Panc1 (cell line): ENCODE measurements at regions not wholly inside any gene's neighbourhood (a gene's known extent, or its start where the extent isn't known, plus 50 kb on each side); places are given as distances from the start of the nearest gene placed in this dataset.

Experiments used
- ATAC-seq: fragments of 200-7000 bp; cut with Tn5 transposase; 2 replicates; pipeline ENCODE4 v1.9.1; 2020; ENCODE audit warnings: mild to moderate bottlenecking, moderate library complexity
- BruUV-seq: library from RNA; stranded (reverse); fragments of 400-500 nt; replicated peaks from 2 replicates; lab custom pipeline; 2021; lab: Mats Ljungman, UMichigan
- CTCF ChIA-PET: fragments of 300-600 bp; sonication (Branson Sonifier 250); formaldehyde crosslinking; loops from one replicate; lab custom pipeline; 2022; ENCODE audit warnings: antibody characterized with exemption; lab: Charles Lee
- POLR2A ChIA-PET: fragments of 300-600 bp; sonication (Branson Sonifier 250); formaldehyde crosslinking; loops from one replicate; lab custom pipeline; 2022; ENCODE audit warnings: antibody characterized with exemption; lab: Charles Lee
- DNase-seq: peaks from one replicate; pipeline ENCODE4 v3.0.0-alpha.2; 2010; ENCODE audit warnings: low read depth, low spot score
- H3K27ac ChIP-seq: 2 replicates; pipeline ENCODE4 v1.5.1; 2011; ENCODE audit warnings: mild to moderate bottlenecking, low read length, inconsistent platforms
- H3K27me3 ChIP-seq: fragments of 200-500 bp; sonication (Bioruptor generic); 2 replicates; pipeline ENCODE4 v1.6.0; 2014; ENCODE audit warnings: low read length, inconsistent platforms; ENCODE audit not compliant: control insufficient read depth, insufficient read depth
- H3K36me3 ChIP-seq: fragments of 200-500 bp; sonication (Bioruptor generic); 2 replicates; pipeline ENCODE4 v1.5.1; 2014; ENCODE audit warnings: inconsistent platforms, mild to moderate bottlenecking, low read length, moderate library complexity; ENCODE audit not compliant: control insufficient read depth, insufficient read depth
- H3K4me1 ChIP-seq: 2 replicates; pipeline ENCODE4 v1.5.1; 2011; ENCODE audit warnings: inconsistent platforms, mild to moderate bottlenecking, low read length, moderate library complexity; ENCODE audit not compliant: control insufficient read depth, insufficient read depth
- H3K4me3 ChIP-seq, 2 experiments: 2 replicates each; pipeline ENCODE4 v1.5.1; 2011 to 2012; ENCODE audit warnings: low read depth in 2 of 2, low read length in 2 of 2, mild to moderate bottlenecking in 2 of 2, inconsistent platforms in 1 of 2, moderate library complexity in 1 of 2
- H3K9me3 ChIP-seq: fragments of 200-500 bp; sonication (Bioruptor generic); 2 replicates; pipeline ENCODE4 v1.5.1; 2014; ENCODE audit warnings: low read depth, mild to moderate bottlenecking, inconsistent platforms, low read length, moderate library complexity; ENCODE audit not compliant: control insufficient read depth, insufficient read depth
- POLR2AphosphoS5 ChIP-seq: IDR thresholded peaks from 2 replicates; pipeline ENCODE4 v1.6.1; 2012; ENCODE audit warnings: mild to moderate bottlenecking, low read depth, low read length, moderate library complexity
- REST ChIP-seq, 2 experiments: IDR thresholded peaks; 2 replicates each; pipeline ENCODE4 v1.6.1; 2011 to 2012; ENCODE audit warnings: low read depth in 2 of 2, control low read depth in 1 of 2, low read length in 1 of 2, mild to moderate bottlenecking in 1 of 2, moderate library complexity in 1 of 2; ENCODE audit not compliant: insufficient read depth in 1 of 2
- SIN3A ChIP-seq: IDR thresholded peaks from 2 replicates; pipeline ENCODE4 v1.6.1; 2012; ENCODE audit warnings: low read depth, mild to moderate bottlenecking, low read length, moderate library complexity, borderline replicate concordance; ENCODE audit not compliant: insufficient read depth
- TCF7L2 ChIP-seq: IDR thresholded peaks from 2 replicates; pipeline ENCODE4 v1.6.1; 2011; ENCODE audit warnings: mild to moderate bottlenecking, low read depth, low read length, inconsistent platforms
- in situ Hi-C: cut with HindIII; loops from 2 replicates; pipeline ENCODE4 v1.10.0; 2016; ENCODE audit warnings: low sequenced_read_pairs, low pct_unique_long_range_greater_than_20kb
- intact Hi-C: fragments of 100-400 bp; cut with micrococcal nuclease; formaldehyde crosslinking; loops from one replicate; pipeline ENCODE4 v1.10.0; 2022; ENCODE audit not compliant: unreplicated experiment
- TF ChIP-seq, protein P1 (sequence below): fragments of 450-650 bp; IDR thresholded peaks from 2 replicates; pipeline ENCODE4 v1.5.1; 2017; ENCODE audit warnings: mild to moderate bottlenecking

GRCh38 chr3:178072391-178073305 is 463.6 kb upstream of the KCNMB2 start:
- Histone ChIP-seq H3K4me1 (no peaks in the 10 kb centered on the region), H3K27ac (no peak overlapping the region), H3K27me3 (no peaks in the 10 kb centered on the region), H3K36me3 (no peaks in the 10 kb centered on the region), H3K4me3 (no peak overlapping the region), H3K9me3 (no peaks in the 10 kb centered on the region)
- ChIA-PET CTCF (no interaction called here), POLR2A (no interaction called here)
- DNase-seq = no peak
- in situ Hi-C loops (no loop called here), intact Hi-C loops (no loop called here)
- no TSS peak for BruUV-seq
- TF ChIP-seq POLR2AphosphoS5 = no peak
- TF ChIP-seq REST (IDR thresholded peaks at IDR 0.05; ENCODE audit: insufficient read depth in 1 of 2, low read depth in 2 of 2, low read length in 1 of 2) = no peak
- no peak for TF ChIP-seq SIN3A
- TF ChIP-seq, protein P1, sequence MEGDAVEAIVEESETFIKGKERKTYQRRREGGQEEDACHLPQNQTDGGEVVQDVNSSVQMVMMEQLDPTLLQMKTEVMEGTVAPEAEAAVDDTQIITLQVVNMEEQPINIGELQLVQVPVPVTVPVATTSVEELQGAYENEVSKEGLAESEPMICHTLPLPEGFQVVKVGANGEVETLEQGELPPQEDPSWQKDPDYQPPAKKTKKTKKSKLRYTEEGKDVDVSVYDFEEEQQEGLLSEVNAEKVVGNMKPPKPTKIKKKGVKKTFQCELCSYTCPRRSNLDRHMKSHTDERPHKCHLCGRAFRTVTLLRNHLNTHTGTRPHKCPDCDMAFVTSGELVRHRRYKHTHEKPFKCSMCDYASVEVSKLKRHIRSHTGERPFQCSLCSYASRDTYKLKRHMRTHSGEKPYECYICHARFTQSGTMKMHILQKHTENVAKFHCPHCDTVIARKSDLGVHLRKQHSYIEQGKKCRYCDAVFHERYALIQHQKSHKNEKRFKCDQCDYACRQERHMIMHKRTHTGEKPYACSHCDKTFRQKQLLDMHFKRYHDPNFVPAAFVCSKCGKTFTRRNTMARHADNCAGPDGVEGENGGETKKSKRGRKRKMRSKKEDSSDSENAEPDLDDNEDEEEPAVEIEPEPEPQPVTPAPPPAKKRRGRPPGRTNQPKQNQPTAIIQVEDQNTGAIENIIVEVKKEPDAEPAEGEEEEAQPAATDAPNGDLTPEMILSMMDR = no peak
- TF ChIP-seq TCF7L2 = no peak
- ATAC-seq = no peak

GRCh38 chr3:178073366-178073765 is 462.9 kb upstream of the KCNMB2 start:
- ATAC-seq (no peak), DNase-seq (no peak)
- intact Hi-C loops = no loop called here
- in situ Hi-C loops = no loop called here
- H3K27ac ChIP-seq = no peak overlapping the region
- TF ChIP-seq SIN3A = no peak
- no peak overlapping the region for H3K4me3 ChIP-seq
- CTCF ChIA-PET = no interaction called here
- no peaks in the 10 kb centered on the region for H3K4me1 ChIP-seq
- no TSS peak for BruUV-seq
- no peaks in the 10 kb centered on the region for H3K27me3 ChIP-seq
- H3K9me3 ChIP-seq = no peaks in the 10 kb centered on the region
- POLR2A ChIA-PET = no interaction called here
- no peaks in the 10 kb centered on the region for H3K36me3 ChIP-seq

DNA sequence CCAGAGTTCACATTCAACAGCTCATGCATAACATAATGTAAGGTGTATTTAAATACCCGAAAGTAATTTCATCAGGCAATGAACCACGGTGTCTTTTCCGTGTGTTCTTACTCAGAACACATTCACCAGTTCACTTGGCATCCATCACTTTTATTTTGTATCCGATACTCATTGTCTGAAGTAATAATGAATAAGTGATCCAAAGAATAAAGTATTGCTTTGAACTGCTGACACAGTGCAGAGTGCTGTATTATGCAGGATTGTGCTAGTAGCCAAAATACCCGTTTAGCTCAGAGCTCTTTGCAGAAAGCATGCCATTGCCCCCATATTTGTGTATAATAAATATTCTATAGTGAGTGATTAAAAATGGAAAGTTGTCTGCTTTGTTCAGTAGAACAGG is 460.9 kb upstream of the KCNMB2 start:
- intact Hi-C loops = no loop called here
- no peak overlapping the region for H3K27ac ChIP-seq
- H3K4me3 ChIP-seq = no peak overlapping the region
- no peaks in the 10 kb centered on the region for H3K4me1 ChIP-seq
- DNase-seq (no peak), ATAC-seq (no peak)
- no peaks in the 10 kb centered on the region for H3K9me3 ChIP-seq
- no TSS peak for BruUV-seq
- ChIA-PET POLR2A (no interaction called here), CTCF (no interaction called here)
- no peaks in the 10 kb centered on the region for H3K36me3 ChIP-seq
- no peak for TF ChIP-seq SIN3A
- H3K27me3 ChIP-seq = no peaks in the 10 kb centered on the region
- in situ Hi-C loops = no loop called here
